Calu3 (cell line): ENCODE measurements at regions not wholly inside any gene's neighbourhood (a gene's known extent, or its start where the extent isn't known, plus 50 kb on each side); places are given as distances from the start of the nearest gene placed in this dataset.

ENCODE experiments used
- BruUV-seq: library from RNA; stranded (reverse); fragments of 400-500 nt; replicated peaks from 2 replicates; lab custom pipeline; 2021; lab: Mats Ljungman, UMichigan
- CTCF ChIA-PET: fragments of 300-600 bp; sonication (Branson Sonifier 250); formaldehyde crosslinking; loops from one replicate; lab custom pipeline; 2022; ENCODE audit warnings: antibody characterized with exemption; lab: Charles Lee
- DNase-seq: peaks from one replicate; pipeline ENCODE4 v3.0.0; 2022
- H3K27ac Mint-ChIP-seq: one replicate; pipeline ENCODE4 v1.8.0; 2022; ENCODE audit warnings: mixed read lengths; ENCODE audit not compliant: unreplicated experiment
- H3K27me3 Mint-ChIP-seq: one replicate; pipeline ENCODE4 v1.8.0; 2022; ENCODE audit warnings: mixed read lengths; ENCODE audit not compliant: unreplicated experiment
- H3K36me3 Mint-ChIP-seq: one replicate; pipeline ENCODE4 v1.8.0; 2022; ENCODE audit warnings: mild to moderate bottlenecking, moderate library complexity, mixed read lengths; ENCODE audit not compliant: insufficient read depth, unreplicated experiment
- H3K4me1 Mint-ChIP-seq: one replicate; pipeline ENCODE4 v1.8.0; 2022; ENCODE audit warnings: mild to moderate bottlenecking, low read depth, mixed read lengths; ENCODE audit not compliant: unreplicated experiment
- H3K4me3 Mint-ChIP-seq: one replicate; pipeline ENCODE4 v1.8.0; 2022; ENCODE audit warnings: mild to moderate bottlenecking, low read depth, moderate library complexity, mixed read lengths; ENCODE audit not compliant: unreplicated experiment
- H3K9me3 Mint-ChIP-seq: one replicate; pipeline ENCODE4 v1.8.0; 2022; ENCODE audit warnings: low read depth, mixed read lengths; ENCODE audit not compliant: unreplicated experiment
- intact Hi-C: fragments of 100-400 bp; cut with micrococcal nuclease; formaldehyde crosslinking; loops from one replicate; pipeline ENCODE4 v1.10.0; 2022; ENCODE audit not compliant: unreplicated experiment
- TF ChIP-seq, protein P1 (sequence below): fragments of 200-600 bp; IDR thresholded peaks from one replicate; pipeline ENCODE4 v1.8.0; 2022; ENCODE audit warnings: antibody characterized with exemption; ENCODE audit not compliant: unreplicated experiment

DNA sequence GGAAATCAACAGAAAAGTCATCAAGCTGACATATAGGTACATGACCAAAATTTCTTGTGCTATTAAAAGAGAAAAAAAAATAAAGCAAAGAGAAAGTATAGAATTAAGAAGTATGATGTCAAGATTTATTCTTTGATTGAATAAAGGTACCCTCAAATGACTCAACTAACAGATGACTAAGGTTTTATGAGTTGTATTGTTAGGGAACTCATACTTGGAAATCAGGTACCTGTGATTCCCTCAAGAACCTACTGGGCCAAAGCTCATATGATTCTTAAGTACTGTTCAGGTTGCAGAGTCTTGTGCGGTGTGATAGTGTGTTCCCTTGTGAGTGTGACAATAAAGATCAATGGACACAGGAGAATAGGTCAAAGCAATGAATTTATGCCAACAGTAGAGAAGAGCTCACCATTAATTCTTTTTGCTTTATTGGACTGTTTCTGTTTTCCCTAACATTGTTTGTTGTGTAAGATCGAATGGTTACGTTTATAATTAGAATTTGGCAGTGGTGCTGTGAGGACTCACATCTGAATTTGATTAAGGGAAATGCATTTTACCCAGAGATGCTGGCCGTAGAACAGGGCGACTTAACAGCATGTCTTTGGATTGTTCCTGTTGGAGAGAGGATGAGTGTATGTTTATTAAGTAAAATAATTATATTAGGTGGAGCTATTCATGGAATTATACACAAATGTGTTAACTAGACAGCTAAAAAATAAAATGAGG is 293.2 kb upstream of the SEMA3D start:
- H3K4me3 Mint-ChIP-seq, result no peak overlapping the region
- H3K27ac Mint-ChIP-seq, result no peak overlapping the region
- no peaks in the 10 kb centered on the region for H3K4me1 Mint-ChIP-seq
- CTCF ChIA-PET, result no interaction called here
- no peak for DNase-seq
- H3K9me3 Mint-ChIP-seq, result no peaks in the 10 kb centered on the region
- no TSS peak for BruUV-seq
- intact Hi-C loops, result no loop called here
- no peaks in the 10 kb centered on the region for H3K27me3 Mint-ChIP-seq
- H3K36me3 Mint-ChIP-seq, result no peaks in the 10 kb centered on the region
- TF ChIP-seq, protein P1, sequence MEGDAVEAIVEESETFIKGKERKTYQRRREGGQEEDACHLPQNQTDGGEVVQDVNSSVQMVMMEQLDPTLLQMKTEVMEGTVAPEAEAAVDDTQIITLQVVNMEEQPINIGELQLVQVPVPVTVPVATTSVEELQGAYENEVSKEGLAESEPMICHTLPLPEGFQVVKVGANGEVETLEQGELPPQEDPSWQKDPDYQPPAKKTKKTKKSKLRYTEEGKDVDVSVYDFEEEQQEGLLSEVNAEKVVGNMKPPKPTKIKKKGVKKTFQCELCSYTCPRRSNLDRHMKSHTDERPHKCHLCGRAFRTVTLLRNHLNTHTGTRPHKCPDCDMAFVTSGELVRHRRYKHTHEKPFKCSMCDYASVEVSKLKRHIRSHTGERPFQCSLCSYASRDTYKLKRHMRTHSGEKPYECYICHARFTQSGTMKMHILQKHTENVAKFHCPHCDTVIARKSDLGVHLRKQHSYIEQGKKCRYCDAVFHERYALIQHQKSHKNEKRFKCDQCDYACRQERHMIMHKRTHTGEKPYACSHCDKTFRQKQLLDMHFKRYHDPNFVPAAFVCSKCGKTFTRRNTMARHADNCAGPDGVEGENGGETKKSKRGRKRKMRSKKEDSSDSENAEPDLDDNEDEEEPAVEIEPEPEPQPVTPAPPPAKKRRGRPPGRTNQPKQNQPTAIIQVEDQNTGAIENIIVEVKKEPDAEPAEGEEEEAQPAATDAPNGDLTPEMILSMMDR, result no peak

DNA sequence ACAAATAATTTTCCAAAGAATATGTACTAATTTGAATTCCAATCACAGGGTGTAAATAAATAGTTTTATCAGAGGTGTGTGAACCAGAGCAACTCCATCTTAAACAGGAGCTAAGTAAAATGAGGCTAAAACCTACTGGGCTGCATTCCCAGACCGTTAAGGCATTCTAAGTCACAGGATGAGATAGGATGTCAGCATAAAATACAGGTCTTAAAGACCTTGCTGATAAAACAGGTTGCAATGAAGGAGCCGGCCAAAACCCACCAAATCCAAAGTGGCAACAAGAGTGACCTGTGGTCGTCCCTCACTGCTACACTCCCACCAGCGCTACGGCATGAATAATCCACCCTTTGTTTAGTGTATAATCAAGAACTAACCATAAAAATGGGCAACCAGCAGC is 291.7 kb upstream of the SEMA3D start:
- no peaks in the 10 kb centered on the region for H3K36me3 Mint-ChIP-seq
- no peaks in the 10 kb centered on the region for H3K4me1 Mint-ChIP-seq
- H3K27ac Mint-ChIP-seq, result no peak overlapping the region
- CTCF ChIA-PET, result no interaction called here
- intact Hi-C loops, result no loop called here
- no peaks in the 10 kb centered on the region for H3K9me3 Mint-ChIP-seq
- no peak for DNase-seq
- no peak overlapping the region for H3K4me3 Mint-ChIP-seq
- H3K27me3 Mint-ChIP-seq, result no peaks in the 10 kb centered on the region
- no TSS peak for BruUV-seq
- TF ChIP-seq, protein P1, result no peak

DNA sequence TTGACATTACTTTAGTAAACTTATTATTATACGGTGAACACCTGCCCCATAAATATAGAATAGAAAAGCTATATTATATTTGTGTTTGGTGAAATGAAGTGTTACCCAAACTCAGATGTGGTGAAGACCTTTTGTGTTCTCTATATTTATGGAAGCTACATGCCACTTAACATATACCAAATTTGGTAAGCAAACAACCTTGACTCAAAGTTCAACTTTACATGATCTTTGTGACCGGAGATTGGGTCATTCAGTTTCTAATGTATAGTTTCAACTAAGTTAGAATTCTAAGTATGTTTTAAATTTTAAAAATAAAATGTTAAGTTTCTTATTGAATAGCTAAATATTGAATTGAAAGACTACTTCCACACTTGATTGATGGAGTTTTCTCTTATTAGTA is 288.6 kb upstream of the SEMA3D start:
- DNase-seq, result no peak
- Mint-ChIP-seq H3K4me1 (no peaks in the 10 kb centered on the region), H3K4me3 (no peak overlapping the region), H3K9me3 (no peaks in the 10 kb centered on the region), H3K36me3 (no peaks in the 10 kb centered on the region), H3K27me3 (no peaks in the 10 kb centered on the region), H3K27ac (no peak overlapping the region)
- CTCF ChIA-PET, result no interaction called here
- TF ChIP-seq, protein P1, result no peak
- intact Hi-C loops, result no loop called here
- BruUV-seq, result no TSS peak

DNA sequence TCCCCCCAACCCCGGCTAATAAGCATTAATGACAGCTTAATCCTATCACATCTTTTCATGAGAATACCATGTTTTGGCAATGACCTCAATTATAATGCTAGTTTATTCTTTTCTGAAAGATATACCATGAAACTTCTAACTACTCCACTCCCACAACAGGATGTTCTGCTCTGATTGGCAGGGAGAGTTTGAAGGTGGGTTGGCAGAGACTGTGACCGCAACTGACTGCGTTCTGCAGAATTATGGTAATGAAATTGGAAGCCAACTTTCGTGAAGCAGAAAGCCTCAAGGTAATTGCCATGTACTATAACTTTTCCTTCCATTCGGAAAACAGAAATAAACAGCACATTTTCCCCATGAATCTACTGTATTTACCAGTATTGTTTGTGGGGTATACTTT is 288.2 kb upstream of the SEMA3D start:
- no peak for DNase-seq
- CTCF ChIA-PET, result no interaction called here
- Mint-ChIP-seq H3K9me3 (no peaks in the 10 kb centered on the region), H3K27me3 (no peaks in the 10 kb centered on the region), H3K4me3 (no peak overlapping the region), H3K36me3 (no peaks in the 10 kb centered on the region), H3K27ac (no peak overlapping the region), H3K4me1 (no peaks in the 10 kb centered on the region)
- no TSS peak for BruUV-seq
- TF ChIP-seq, protein P1, result no peak
- intact Hi-C loops, result no loop called here
